MG63 (cell line): ENCODE measurements at regions not wholly inside any gene's neighbourhood (a gene's known extent, or its start where the extent isn't known, plus 50 kb on each side); places are given as distances from the start of the nearest gene placed in this dataset.

Experiments used
- DNase-seq: peaks from one replicate; pipeline ENCODE4 v3.0.0-alpha.2; 2020
- H3K27me3 ChIP-seq: fragments of 250-450 bp; sonication (Bioruptor Pico); 2 replicates; pipeline ENCODE4 v1.5.1; 2020; ENCODE audit warnings: mild to moderate bottlenecking, moderate library complexity
- H3K36me3 ChIP-seq: fragments of 250-450 bp; sonication (Bioruptor Pico); 2 replicates; pipeline ENCODE4 v1.5.1; 2020; ENCODE audit warnings: mild to moderate bottlenecking, moderate library complexity
- H3K4me3 ChIP-seq: fragments of 250-450 bp; sonication (Bioruptor Pico); 2 replicates; pipeline ENCODE4 v1.5.1; 2020; ENCODE audit warnings: mild to moderate bottlenecking, moderate library complexity
- H3K9me3 ChIP-seq: fragments of 250-450 bp; sonication (Bioruptor Pico); 2 replicates; pipeline ENCODE4 v1.5.1; 2020; ENCODE audit warnings: mild to moderate bottlenecking, moderate library complexity

DNA sequence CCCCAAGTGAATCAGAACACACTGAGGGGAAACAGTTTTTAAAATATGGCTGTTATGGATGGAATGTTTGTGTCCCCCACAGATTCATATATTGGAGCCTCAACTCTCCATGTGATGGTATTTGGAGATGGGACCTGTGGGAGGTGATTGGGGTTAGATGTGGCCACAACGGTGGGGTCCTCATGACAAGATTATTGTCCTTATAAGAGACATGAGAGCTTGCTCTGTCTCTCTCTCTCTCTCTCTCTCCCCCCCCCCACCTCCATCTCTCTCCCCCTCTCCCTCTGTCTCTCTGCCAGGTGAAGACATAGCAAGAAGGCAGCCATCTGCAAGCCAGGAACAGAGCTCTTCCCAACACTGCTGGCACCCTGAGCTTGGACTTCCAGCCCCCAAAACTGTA lies 315.8 kb upstream of the MGMT start:
- no peaks in the 10 kb centered on the region for H3K27me3 ChIP-seq
- no peak for DNase-seq
- H3K4me3 ChIP-seq = no peak overlapping the region
- H3K36me3 ChIP-seq = no peaks in the 10 kb centered on the region
- no peaks in the 10 kb centered on the region for H3K9me3 ChIP-seq

GRCh38 chr10:129156406-129156805 lies 310.6 kb upstream of the MGMT start:
- no peaks in the 10 kb centered on the region for H3K36me3 ChIP-seq
- DNase-seq = no peak
- no peaks in the 10 kb centered on the region for H3K9me3 ChIP-seq
- H3K27me3 ChIP-seq = no peaks in the 10 kb centered on the region
- H3K4me3 ChIP-seq = no peak overlapping the region

- Histone ChIP-seq H3K9me3 (no peaks in the 10 kb centered on the region), H3K4me3 (no peak overlapping the region), H3K36me3 (no peaks in the 10 kb centered on the region), H3K27me3 (no peaks in the 10 kb centered on the region)
- no peak for DNase-seq
These were observed 309.9 kb upstream of the MGMT start for GRCh38 chr10:129157185-129157584.

DNA sequence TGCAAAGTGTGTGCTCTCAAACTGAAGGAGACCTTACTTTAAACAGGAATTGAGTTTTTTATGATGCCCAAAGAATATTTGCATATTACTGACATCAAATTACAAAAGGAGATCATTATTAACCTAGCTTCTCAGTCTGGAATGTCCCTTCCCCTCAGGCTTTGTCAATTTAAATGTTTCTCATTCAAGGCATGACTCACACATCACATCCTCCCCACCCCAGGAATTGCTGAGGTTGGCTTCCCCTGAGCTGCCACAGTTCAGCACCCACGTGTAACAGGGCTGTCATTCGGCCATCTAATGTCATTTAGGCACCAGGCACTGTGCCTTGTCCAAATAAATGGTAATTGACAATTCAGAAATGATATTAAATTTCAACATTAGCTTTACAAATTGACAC lies 305.9 kb upstream of the MGMT start:
- Histone ChIP-seq H3K36me3 (no peaks in the 10 kb centered on the region), H3K9me3 (no peaks in the 10 kb centered on the region), H3K27me3 (no peaks in the 10 kb centered on the region), H3K4me3 (no peak overlapping the region)
- DNase-seq = peak; percentile 31

- DNase-seq = no peak
- Histone ChIP-seq H3K4me3 (no peak overlapping the region), H3K27me3 (no peaks in the 10 kb centered on the region), H3K9me3 (no peaks in the 10 kb centered on the region), H3K36me3 (no peaks in the 10 kb centered on the region)
These were observed 303.5 kb upstream of the MGMT start for GRCh38 chr10:129163531-129163930.

- Histone ChIP-seq H3K27me3 (no peaks in the 10 kb centered on the region), H3K4me3 (no peak overlapping the region), H3K9me3 (no peaks in the 10 kb centered on the region), H3K36me3 (no peaks in the 10 kb centered on the region)
- DNase-seq = no peak
These were observed 301.8 kb upstream of the MGMT start for GRCh38 chr10:129165076-129165720.

- Histone ChIP-seq H3K27me3 (no peaks in the 10 kb centered on the region), H3K4me3 (no peak overlapping the region), H3K36me3 (no peaks in the 10 kb centered on the region), H3K9me3 (no peaks in the 10 kb centered on the region)
- DNase-seq = no peak
These were observed 301.3 kb upstream of the MGMT start for GRCh38 chr10:129165770-129166169.

DNA sequence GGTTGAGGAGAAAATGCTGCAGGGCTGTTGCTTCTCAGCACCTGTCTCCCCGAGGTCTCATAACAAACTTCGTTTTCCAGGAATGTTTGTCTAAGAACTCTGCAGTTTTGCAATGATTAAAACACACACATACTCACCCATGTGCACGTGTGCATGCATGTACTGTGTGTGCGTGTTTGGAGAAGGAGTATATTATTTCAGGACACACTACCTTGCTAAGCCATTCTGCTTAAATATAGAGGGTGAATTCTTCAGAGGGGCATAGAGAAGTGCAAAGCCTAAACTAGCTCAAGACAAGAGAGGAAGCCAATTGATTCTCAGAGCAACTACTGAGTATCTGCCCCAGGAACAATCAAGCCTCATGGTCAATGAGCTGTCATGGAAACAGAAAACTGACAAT lies 298.4 kb upstream of the MGMT start:
- Histone ChIP-seq H3K4me3 (no peak overlapping the region), H3K9me3 (no peaks in the 10 kb centered on the region), H3K36me3 (no peaks in the 10 kb centered on the region), H3K27me3 (no peaks in the 10 kb centered on the region; the same call in 1 of the 2 replicates)
- no peak for DNase-seq

GRCh38 chr10:129169115-129169514 lies 297.9 kb upstream of the MGMT start:
- H3K9me3 ChIP-seq = no peaks in the 10 kb centered on the region
- H3K36me3 ChIP-seq = no peaks in the 10 kb centered on the region
- H3K27me3 ChIP-seq = no peaks in the 10 kb centered on the region; the same call in 1 of the 2 replicates
- no peak for DNase-seq
- H3K4me3 ChIP-seq = no peak overlapping the region

- no peak for DNase-seq
- Histone ChIP-seq H3K9me3 (no peaks in the 10 kb centered on the region; the same call in 1 of the 2 replicates), H3K27me3 (no peaks in the 10 kb centered on the region; the same call in 1 of the 2 replicates), H3K36me3 (no peaks in the 10 kb centered on the region), H3K4me3 (no peak overlapping the region)
These were observed 296.2 kb upstream of the MGMT start for GRCh38 chr10:129170812-129171211.

DNA sequence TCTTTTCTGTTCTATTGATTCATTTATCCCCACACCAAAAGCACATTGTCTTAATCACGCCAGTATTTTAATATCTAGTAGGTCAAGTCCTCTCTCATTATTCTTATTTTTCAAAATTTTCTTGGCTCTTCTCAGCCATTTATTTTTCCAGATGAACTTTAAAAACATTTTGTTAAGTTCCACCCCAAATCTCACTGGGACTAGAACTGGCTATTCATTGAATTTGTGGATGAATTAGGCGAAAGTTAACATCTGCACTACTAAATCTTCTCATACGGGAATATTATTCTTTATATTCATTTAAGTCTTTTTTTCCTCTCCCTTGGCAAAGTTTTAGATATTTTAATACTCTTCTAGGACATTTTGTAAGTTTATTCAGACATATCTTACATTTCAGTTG lies 295.2 kb upstream of the MGMT start:
- H3K9me3 ChIP-seq = no peaks in the 10 kb centered on the region; the same call in 1 of the 2 replicates
- DNase-seq = no peak
- H3K4me3 ChIP-seq = no peak overlapping the region
- no peaks in the 10 kb centered on the region; the same call in 1 of the 2 replicates for H3K27me3 ChIP-seq
- no peaks in the 10 kb centered on the region for H3K36me3 ChIP-seq

DNA sequence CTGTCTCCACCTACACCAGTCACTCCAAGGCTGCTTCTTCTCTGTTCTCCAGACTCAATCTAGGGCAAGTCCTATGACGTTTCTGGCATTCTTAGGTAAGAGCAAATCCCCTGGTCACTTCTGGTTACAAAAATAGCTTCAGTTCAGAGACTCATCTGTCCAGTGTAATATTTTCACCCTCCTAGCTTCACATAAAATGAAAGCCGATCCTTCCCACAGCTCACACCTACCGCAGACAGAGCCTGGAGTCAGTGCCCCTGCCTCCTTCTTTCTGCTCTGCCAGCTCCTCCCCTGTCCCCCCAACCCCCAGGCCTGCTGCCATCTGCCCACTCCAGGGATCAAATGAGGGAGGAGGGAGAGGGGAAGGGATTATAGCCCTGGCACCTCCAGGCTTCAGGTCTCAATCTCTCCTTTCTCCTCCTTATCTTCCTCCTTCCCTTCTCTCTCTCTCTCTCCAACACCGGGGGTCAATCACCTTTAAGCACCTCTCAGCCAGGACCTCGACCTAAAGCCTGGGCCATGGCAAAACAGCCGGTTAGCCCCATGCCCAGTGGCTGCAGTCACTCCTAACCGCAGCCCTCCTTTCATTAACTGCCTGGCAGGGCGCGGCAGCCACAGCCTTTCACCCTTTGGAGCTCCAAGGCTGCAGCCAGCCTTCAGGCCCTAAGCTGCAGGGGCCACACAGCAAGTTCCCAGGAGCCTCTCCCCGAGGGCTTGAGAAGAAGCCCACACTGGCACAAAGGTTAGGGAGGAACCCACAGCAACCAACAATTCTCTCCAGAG lies 292.6 kb upstream of the MGMT start:
- H3K27me3 ChIP-seq = no peaks in the 10 kb centered on the region; the same call in 1 of the 2 replicates
- DNase-seq = no peak
- no peaks in the 10 kb centered on the region for H3K36me3 ChIP-seq
- H3K4me3 ChIP-seq = no peak overlapping the region
- H3K9me3 ChIP-seq = no peaks in the 10 kb centered on the region; the same call in 1 of the 2 replicates

- Histone ChIP-seq H3K27me3 (no peaks in the 10 kb centered on the region), H3K4me3 (no peak overlapping the region), H3K9me3 (no peaks in the 10 kb centered on the region; the same call in 1 of the 2 replicates), H3K36me3 (no peaks in the 10 kb centered on the region)
- no peak for DNase-seq
These were observed 287.6 kb upstream of the MGMT start for GRCh38 chr10:129179245-129179971.

DNA sequence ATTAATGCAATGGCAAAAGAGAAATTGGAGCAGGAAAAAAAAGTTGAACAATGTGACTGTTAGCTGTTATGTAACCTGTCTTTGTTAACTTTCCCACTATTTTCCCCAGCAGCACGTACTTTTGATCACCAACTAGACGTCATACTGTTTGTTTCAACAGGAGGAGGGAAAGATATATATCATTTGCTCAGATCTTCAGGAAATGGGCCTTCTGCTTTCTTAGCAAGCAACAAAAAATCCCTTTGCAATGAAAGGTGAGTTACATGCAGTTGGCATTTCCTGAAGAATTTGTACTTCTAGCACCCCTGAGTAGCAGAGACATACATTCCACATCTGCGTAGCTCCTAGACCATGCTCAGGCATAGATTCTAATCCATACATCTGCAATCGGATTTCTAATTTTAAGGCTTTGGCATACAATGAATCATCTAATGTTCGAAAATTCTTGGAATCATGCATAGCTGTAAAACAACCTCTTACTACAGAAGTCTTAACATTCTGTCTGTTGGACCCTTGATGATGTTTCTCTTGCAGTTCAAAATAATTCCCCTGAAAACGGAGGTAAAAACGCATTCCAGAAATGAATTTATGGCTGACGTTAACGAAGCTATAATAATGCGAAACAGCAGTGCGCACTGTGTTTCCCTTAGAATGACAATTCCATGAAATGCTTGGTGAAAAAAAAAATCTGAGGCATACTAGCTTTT lies 286.9 kb upstream of the MGMT start:
- no peaks in the 10 kb centered on the region; the same call in 1 of the 2 replicates for H3K9me3 ChIP-seq
- no peaks in the 10 kb centered on the region for H3K27me3 ChIP-seq
- H3K36me3 ChIP-seq = no peaks in the 10 kb centered on the region
- no peak overlapping the region for H3K4me3 ChIP-seq
- DNase-seq = no peak

- H3K9me3 ChIP-seq = no peaks in the 10 kb centered on the region; the same call in 1 of the 2 replicates
- no peaks in the 10 kb centered on the region for H3K27me3 ChIP-seq
- no peak overlapping the region for H3K4me3 ChIP-seq
- H3K36me3 ChIP-seq = no peaks in the 10 kb centered on the region
- DNase-seq = no peak
These were observed 282.8 kb upstream of the MGMT start for GRCh38 chr10:129184196-129184595.

- no peaks in the 10 kb centered on the region for H3K27me3 ChIP-seq
- H3K36me3 ChIP-seq = no peaks in the 10 kb centered on the region
- H3K9me3 ChIP-seq = no peaks in the 10 kb centered on the region; the same call in 1 of the 2 replicates
- DNase-seq = no peak
- no peak overlapping the region for H3K4me3 ChIP-seq
These were observed 279.7 kb upstream of the MGMT start for GRCh38 chr10:129187331-129187730.

- Histone ChIP-seq H3K4me3 (no peak overlapping the region), H3K36me3 (no peaks in the 10 kb centered on the region), H3K9me3 (no peaks in the 10 kb centered on the region; the same call in 1 of the 2 replicates), H3K27me3 (peaks cover 5% of the 10 kb centered on the region; the same call in 1 of the 2 replicates)
- DNase-seq = no peak
These were observed 275.2 kb upstream of the MGMT start for GRCh38 chr10:129191797-129192196.
